HL-60 (cell line): ENCODE measurements at regions not wholly inside any gene's neighbourhood (a gene's known extent, or its start where the extent isn't known, plus 50 kb on each side); places are given as distances from the start of the nearest gene placed in this dataset.
"Not testable (repeated sequence)": the region's sequence is repeated elsewhere in the genome, so short reads cannot be mapped to it uniquely, and the experiment has no call there.

ENCODE experiments used
- DNase-seq, 2 experiments: peaks; one replicate each; pipeline ENCODE4 v3.0.0-alpha.2; 2010 to 2020; ENCODE audit warnings: low read depth in 1 of 2, low spot score in 1 of 2
- H3K27ac ChIP-seq: fragments of 250-450 bp; sonication (Bioruptor Pico); replicated peaks from 2 replicates; pipeline ENCODE4 v1.5.1; 2020; ENCODE audit warnings: mild to moderate bottlenecking, moderate library complexity
- H3K27me3 ChIP-seq: fragments of 250-450 bp; sonication (Bioruptor Pico); 2 replicates; pipeline ENCODE4 v1.5.1; 2021; ENCODE audit warnings: mild to moderate bottlenecking, moderate library complexity; ENCODE audit not compliant: insufficient read depth, poor library complexity, severe bottlenecking
- H3K4me3 ChIP-seq: replicated peaks from 2 replicates; pipeline ENCODE4 v1.5.1; 2011; ENCODE audit warnings: mild to moderate bottlenecking, control low read depth, low read length; ENCODE audit not compliant: insufficient read depth
- CTCF ChIP-seq: IDR thresholded peaks from one replicate; pipeline ENCODE4 v1.5.1; 2011; ENCODE audit warnings: low read length, control low read depth, inconsistent platforms; ENCODE audit not compliant: insufficient read depth
- GABPA ChIP-seq: IDR thresholded peaks from 2 replicates; pipeline ENCODE4 v1.6.1; 2012; ENCODE audit warnings: low read depth
- POLR2AphosphoS5 ChIP-seq: IDR thresholded peaks from 2 replicates; pipeline ENCODE4 v1.6.1; 2012; ENCODE audit warnings: low read depth
- SPI1 ChIP-seq: IDR thresholded peaks from 2 replicates; pipeline ENCODE4 v1.6.1; 2012; ENCODE audit warnings: low read depth, mild to moderate bottlenecking, borderline replicate concordance
- TF ChIP-seq, protein P1 (sequence below): IDR thresholded peaks from 2 replicates; pipeline ENCODE4 v1.6.1; 2012; ENCODE audit warnings: low read depth; ENCODE audit not compliant: insufficient replicate concordance

GRCh38 chr3:67171841-67172240 is 173.7 kb downstream of the KBTBD8 start:
- no peak overlapping the region for H3K27ac ChIP-seq
- H3K27me3 ChIP-seq: no peaks in the 10 kb centered on the region
- H3K4me3 ChIP-seq: no peak overlapping the region
- no peak for TF ChIP-seq GABPA
- no peak for TF ChIP-seq CTCF
- no peak for TF ChIP-seq POLR2AphosphoS5
- TF ChIP-seq, protein P1, sequence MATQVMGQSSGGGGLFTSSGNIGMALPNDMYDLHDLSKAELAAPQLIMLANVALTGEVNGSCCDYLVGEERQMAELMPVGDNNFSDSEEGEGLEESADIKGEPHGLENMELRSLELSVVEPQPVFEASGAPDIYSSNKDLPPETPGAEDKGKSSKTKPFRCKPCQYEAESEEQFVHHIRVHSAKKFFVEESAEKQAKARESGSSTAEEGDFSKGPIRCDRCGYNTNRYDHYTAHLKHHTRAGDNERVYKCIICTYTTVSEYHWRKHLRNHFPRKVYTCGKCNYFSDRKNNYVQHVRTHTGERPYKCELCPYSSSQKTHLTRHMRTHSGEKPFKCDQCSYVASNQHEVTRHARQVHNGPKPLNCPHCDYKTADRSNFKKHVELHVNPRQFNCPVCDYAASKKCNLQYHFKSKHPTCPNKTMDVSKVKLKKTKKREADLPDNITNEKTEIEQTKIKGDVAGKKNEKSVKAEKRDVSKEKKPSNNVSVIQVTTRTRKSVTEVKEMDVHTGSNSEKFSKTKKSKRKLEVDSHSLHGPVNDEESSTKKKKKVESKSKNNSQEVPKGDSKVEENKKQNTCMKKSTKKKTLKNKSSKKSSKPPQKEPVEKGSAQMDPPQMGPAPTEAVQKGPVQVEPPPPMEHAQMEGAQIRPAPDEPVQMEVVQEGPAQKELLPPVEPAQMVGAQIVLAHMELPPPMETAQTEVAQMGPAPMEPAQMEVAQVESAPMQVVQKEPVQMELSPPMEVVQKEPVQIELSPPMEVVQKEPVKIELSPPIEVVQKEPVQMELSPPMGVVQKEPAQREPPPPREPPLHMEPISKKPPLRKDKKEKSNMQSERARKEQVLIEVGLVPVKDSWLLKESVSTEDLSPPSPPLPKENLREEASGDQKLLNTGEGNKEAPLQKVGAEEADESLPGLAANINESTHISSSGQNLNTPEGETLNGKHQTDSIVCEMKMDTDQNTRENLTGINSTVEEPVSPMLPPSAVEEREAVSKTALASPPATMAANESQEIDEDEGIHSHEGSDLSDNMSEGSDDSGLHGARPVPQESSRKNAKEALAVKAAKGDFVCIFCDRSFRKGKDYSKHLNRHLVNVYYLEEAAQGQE: no peak
- TF ChIP-seq SPI1: no peak
- no peak for DNase-seq

DNA sequence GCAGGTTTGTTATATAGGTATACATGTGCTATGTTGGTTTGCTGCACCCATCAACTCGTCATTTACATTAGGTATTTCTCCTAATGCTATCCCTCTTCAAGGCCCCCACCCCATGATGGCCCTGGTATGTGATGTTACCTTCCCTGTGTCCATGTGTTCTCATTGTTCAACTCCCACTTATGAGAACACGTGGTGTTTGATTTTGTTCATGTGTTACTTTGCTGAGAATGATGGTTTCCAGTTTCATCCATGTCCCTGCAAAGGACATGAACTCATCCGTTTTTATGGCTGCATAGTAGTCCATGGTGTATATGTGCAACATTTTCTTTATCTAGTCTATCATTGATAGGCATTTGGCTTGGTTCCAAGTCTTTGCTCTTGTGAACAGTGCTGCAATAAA is 175.0 kb downstream of the KBTBD8 start:
- not testable (repeated sequence) for DNase-seq, H3K4me3 ChIP-seq, H3K27ac ChIP-seq, H3K27me3 ChIP-seq

GRCh38 chr3:67176396-67176795 is 178.3 kb downstream of the KBTBD8 start:
- no peak for TF ChIP-seq CTCF
- no peak for TF ChIP-seq GABPA
- TF ChIP-seq, protein P1: no peak
- TF ChIP-seq SPI1: no peak
- TF ChIP-seq POLR2AphosphoS5: no peak
- no peak overlapping the region for H3K27ac ChIP-seq
- no peaks in the 10 kb centered on the region for H3K27me3 ChIP-seq
- no peak overlapping the region for H3K4me3 ChIP-seq
- no peak for DNase-seq

DNA sequence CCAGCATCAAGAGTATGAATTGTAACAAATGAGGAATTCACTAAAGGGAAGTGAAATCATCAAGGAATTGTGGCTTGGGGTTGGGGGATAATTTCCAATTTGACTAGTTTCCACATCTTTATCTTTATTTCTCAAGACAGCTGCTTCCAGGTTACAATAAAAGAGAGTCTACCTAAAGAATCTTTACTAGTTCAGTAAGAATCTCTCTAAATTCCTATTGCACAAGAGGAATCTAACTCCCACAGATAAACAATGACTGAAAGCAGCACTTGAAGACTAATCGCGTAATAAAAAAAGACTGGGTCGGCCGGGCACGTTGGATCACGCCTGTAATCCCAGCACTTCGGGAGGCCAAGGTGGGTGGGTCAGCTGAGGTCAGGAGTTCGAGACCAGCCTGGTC is 194.4 kb downstream of the KBTBD8 start:
- DNase-seq: no peak
- H3K27ac ChIP-seq: no peak overlapping the region
- H3K4me3 ChIP-seq: no peak overlapping the region
- H3K27me3 ChIP-seq: no peaks in the 10 kb centered on the region
- TF ChIP-seq CTCF (no peak), SPI1 (no peak), GABPA (no peak)
- TF ChIP-seq, protein P1: no peak
